H9 (cell line): ENCODE measurements at regions not wholly inside any gene's neighbourhood (a gene's known extent, or its start where the extent isn't known, plus 50 kb on each side); places are given as distances from the start of the nearest gene placed in this dataset.

Experiments
- DNase-seq: peaks from one replicate; pipeline ENCODE4 v3.0.0-alpha.2; 2017
- H2AFZ ChIP-seq: one replicate; pipeline ENCODE4 v1.6.1; 2013; ENCODE audit warnings: mild to moderate bottlenecking, low read length, control low read depth, moderate library complexity
- H2AK5ac ChIP-seq: 2 replicates; pipeline ENCODE4 v1.6.1; 2013; ENCODE audit warnings: low read length, control low read depth, mixed read lengths; ENCODE audit not compliant: insufficient read length
- H2BK120ac ChIP-seq: one replicate; pipeline ENCODE4 v1.6.1; 2013; ENCODE audit warnings: low read depth, mild to moderate bottlenecking, low read length, control low read depth, inconsistent platforms; ENCODE audit not compliant: poor library complexity, severe bottlenecking
- H2BK12ac ChIP-seq: 2 replicates; pipeline ENCODE4 v1.6.1; 2013; ENCODE audit warnings: low read length, control low read depth, mixed read lengths, low read depth; ENCODE audit not compliant: insufficient read length
- H2BK15ac ChIP-seq: 2 replicates; pipeline ENCODE4 v1.6.1; 2013; ENCODE audit warnings: low read depth, low read length, control low read depth
- H2BK20ac ChIP-seq: one replicate; pipeline ENCODE4 v1.6.1; 2013; ENCODE audit warnings: low read depth, mild to moderate bottlenecking, low read length, control low read depth, inconsistent platforms; ENCODE audit not compliant: poor library complexity, severe bottlenecking
- H2BK5ac ChIP-seq: 2 replicates; pipeline ENCODE4 v1.6.1; 2013; ENCODE audit warnings: low read length, control low read depth, mixed read lengths; ENCODE audit not compliant: insufficient read length
- H3K14ac ChIP-seq: 2 replicates; pipeline ENCODE4 v1.6.1; 2013; ENCODE audit warnings: low read length, control low read depth; ENCODE audit not compliant: insufficient read depth
- H3K18ac ChIP-seq: 2 replicates; pipeline ENCODE4 v1.6.1; 2013; ENCODE audit warnings: low read depth, mild to moderate bottlenecking, mixed read lengths, low read length, control low read depth; ENCODE audit not compliant: insufficient read length
- H3K23ac ChIP-seq: 2 replicates; pipeline ENCODE4 v1.6.1; 2013; ENCODE audit warnings: low read length, control low read depth, mixed read lengths, low read depth; ENCODE audit not compliant: insufficient read length
- H3K23me2 ChIP-seq: 2 replicates; pipeline ENCODE4 v1.6.1; 2013; ENCODE audit warnings: low read depth, mild to moderate bottlenecking, mixed read lengths, low read length, control low read depth; ENCODE audit not compliant: insufficient read length, poor library complexity, severe bottlenecking
- H3K27ac ChIP-seq: 2 replicates; pipeline ENCODE4 v1.5.1; 2013; ENCODE audit warnings: low read length, control low read depth, mixed read lengths, low read depth; ENCODE audit not compliant: insufficient read length
- H3K27me3 ChIP-seq: 2 replicates; pipeline ENCODE4 v1.6.1; 2013; ENCODE audit warnings: low read length, control low read depth, inconsistent platforms; ENCODE audit not compliant: insufficient read depth
- H3K4ac ChIP-seq: 2 replicates; pipeline ENCODE4 v1.6.1; 2013; ENCODE audit warnings: low read depth, mild to moderate bottlenecking, control low read depth, inconsistent platforms, low read length, moderate library complexity
- H3K4me1 ChIP-seq: 2 replicates; pipeline ENCODE4 v1.6.1; 2013; ENCODE audit warnings: low read length, control low read depth, inconsistent platforms; ENCODE audit not compliant: insufficient read depth
- H3K4me2 ChIP-seq: 2 replicates; pipeline ENCODE4 v1.6.1; 2013; ENCODE audit warnings: low read length, control low read depth, mixed read lengths; ENCODE audit not compliant: insufficient read length, insufficient read depth
- H3K56ac ChIP-seq: 2 replicates; pipeline ENCODE4 v1.6.1; 2013; ENCODE audit warnings: low read depth, mild to moderate bottlenecking, mixed read lengths, low read length, control low read depth; ENCODE audit not compliant: insufficient read length
- H3K79me1 ChIP-seq: 2 replicates; pipeline ENCODE4 v1.6.1; 2013; ENCODE audit warnings: low read depth, mild to moderate bottlenecking, moderate library complexity, low read length, control low read depth, inconsistent platforms; ENCODE audit not compliant: insufficient read depth, poor library complexity, severe bottlenecking
- H3K79me2 ChIP-seq: 2 replicates; pipeline ENCODE4 v1.6.1; 2013; ENCODE audit warnings: low read length, control low read depth, inconsistent platforms; ENCODE audit not compliant: insufficient read depth
- H3K9ac ChIP-seq: 2 replicates; pipeline ENCODE4 v1.6.1; 2013; ENCODE audit warnings: low read length, control low read depth, mixed read lengths; ENCODE audit not compliant: insufficient read length; ENCODE audit errors: extremely low read depth
- H3K9me3 ChIP-seq: one replicate; pipeline ENCODE4 v1.6.1; 2013; ENCODE audit warnings: low read depth, low read length, inconsistent platforms; ENCODE audit not compliant: control insufficient read depth
- H3T11ph ChIP-seq: one replicate; pipeline ENCODE4 v1.6.1; 2013; ENCODE audit warnings: mild to moderate bottlenecking, low read length, control low read depth, inconsistent platforms
- H4K20me1 ChIP-seq: one replicate; pipeline ENCODE4 v1.6.1; 2013; ENCODE audit not compliant: control insufficient read depth, insufficient read length, insufficient read depth
- H4K5ac ChIP-seq: 2 replicates; pipeline ENCODE4 v1.6.1; 2013; ENCODE audit warnings: low read depth, mild to moderate bottlenecking, mixed read lengths, low read length, control low read depth; ENCODE audit not compliant: insufficient read length
- H4K8ac ChIP-seq: replicated peaks from 2 replicates; pipeline ENCODE4 v1.6.1; 2013; ENCODE audit warnings: low read length, control low read depth, mixed read lengths, low read depth; ENCODE audit not compliant: insufficient read length
- H4K91ac ChIP-seq: 2 replicates; pipeline ENCODE4 v1.6.1; 2013; ENCODE audit warnings: low read depth, mild to moderate bottlenecking, moderate library complexity, mixed read lengths, low read length, control low read depth; ENCODE audit not compliant: insufficient read length
- H3K27ac Mint-ChIP-seq, 3 experiments: 2 replicates in 2 of 3; 3 replicates in 1 of 3; pipeline ENCODE4 v1.8.0; 2020 to 2021; ENCODE audit warnings: mixed read lengths in 3 of 3, mild to moderate bottlenecking in 1 of 3, moderate library complexity in 1 of 3
- H3K27me3 Mint-ChIP-seq: 2 replicates; pipeline ENCODE4 v1.8.0; 2021; ENCODE audit warnings: low read depth, mild to moderate bottlenecking, moderate library complexity, mixed read lengths
- H3K36me3 Mint-ChIP-seq, 3 experiments: 2 replicates in 2 of 3; 3 replicates in 1 of 3; pipeline ENCODE4 v1.8.0; 2020 to 2021; ENCODE audit warnings: low read depth in 3 of 3, mixed read lengths in 3 of 3; ENCODE audit not compliant: insufficient read depth in 1 of 3
- H3K4me1 Mint-ChIP-seq, 2 experiments: 2 replicates each; pipeline ENCODE4 v1.8.0; 2020; ENCODE audit warnings: mixed read lengths in 2 of 2
- H3K4me3 Mint-ChIP-seq, 2 experiments: 2 replicates in 1 of 2; 3 replicates in 1 of 2; pipeline ENCODE4 v1.8.0; 2020 to 2021; ENCODE audit warnings: mild to moderate bottlenecking in 2 of 2, mixed read lengths in 2 of 2, moderate library complexity in 1 of 2
- H3K9me3 Mint-ChIP-seq, 2 experiments: 2 replicates in 1 of 2; 3 replicates in 1 of 2; pipeline ENCODE4 v1.8.0; 2020; ENCODE audit warnings: mild to moderate bottlenecking in 2 of 2, mixed read lengths in 2 of 2, moderate library complexity in 1 of 2
- WGBS: extraction: QIAGEN DNeasy Blood & Tissue Kit; methylation state at CpG from one replicate; pipeline ENCODE4 v1.1.7; 2013; ENCODE audit warnings: missing lambda C conversion rate, low lambda C conversion rate, mixed read lengths; ENCODE audit not compliant: insufficient read length; ENCODE audit errors: extremely low coverage; 5-methylcytosine and 5-hydroxymethylcytosine counted together
- TF ChIP-seq, protein P1 (sequence below): fragments of 200-600 bp; sonication (generic); conservative IDR thresholded peaks from 3 replicates; pipeline ENCODE4 v1.8.0; 2021; ENCODE audit warnings: antibody characterized with exemption, mild to moderate bottlenecking

GRCh38 chr5:78726003-78726402, 77.4 kb upstream of the LHFPL2 start:
- Histone ChIP-seq H3K27me3 (no peaks in the 10 kb centered on the region), H3K79me2 (no peaks in the 10 kb centered on the region), H4K91ac (no peak overlapping the region), H2BK20ac (no peak overlapping the region), H2BK120ac (no peak overlapping the region), H3K79me1 (no peaks in the 10 kb centered on the region), H2BK15ac (no peak overlapping the region), H3K27ac (no peak overlapping the region), H2AK5ac (no peak overlapping the region), H3K4me1 (peaks cover 2% of the 10 kb centered on the region; the same call in 1 of the 2 replicates), H3K18ac (no peak overlapping the region), H2BK5ac (no peak overlapping the region), H4K20me1 (no peaks in the 10 kb centered on the region), H3K23ac (no peak overlapping the region), H3K9ac (no peak overlapping the region), H3K23me2 (no peaks in the 10 kb centered on the region), H2BK12ac (no peak overlapping the region), H4K5ac (no peak overlapping the region), H3K4me2 (no peak overlapping the region), H3T11ph (no peak overlapping the region), H3K56ac (no peak overlapping the region), H3K14ac (no peak overlapping the region), H4K8ac (no peak overlapping the region), H2AFZ (no peak overlapping the region), H3K9me3 (no peaks in the 10 kb centered on the region), H3K4ac (no peak overlapping the region)
- peak overlapping the region in 2 of 3 experiments; percentile 64 to 72; a peak in 2 of 7 replicates for H3K27ac Mint-ChIP-seq
- DNase-seq = no peak
- H3K4me1 Mint-ChIP-seq = peaks cover 23 to 41% of the 10 kb centered on the region in 2 experiments
- no CpG with 5 or more reads among the region's 3 CpGs for WGBS
- peaks cover 0 to 4% of the 10 kb centered on the region in 2 experiments; a peak in 2 of 5 replicates for H3K9me3 Mint-ChIP-seq
- no peak overlapping the region for H3K4me3 Mint-ChIP-seq
- H3K36me3 Mint-ChIP-seq = peaks cover 0 to 9% (median 2%) of the 10 kb centered on the region in 3 experiments; a peak in 3 of 7 replicates
- TF ChIP-seq, protein P1, sequence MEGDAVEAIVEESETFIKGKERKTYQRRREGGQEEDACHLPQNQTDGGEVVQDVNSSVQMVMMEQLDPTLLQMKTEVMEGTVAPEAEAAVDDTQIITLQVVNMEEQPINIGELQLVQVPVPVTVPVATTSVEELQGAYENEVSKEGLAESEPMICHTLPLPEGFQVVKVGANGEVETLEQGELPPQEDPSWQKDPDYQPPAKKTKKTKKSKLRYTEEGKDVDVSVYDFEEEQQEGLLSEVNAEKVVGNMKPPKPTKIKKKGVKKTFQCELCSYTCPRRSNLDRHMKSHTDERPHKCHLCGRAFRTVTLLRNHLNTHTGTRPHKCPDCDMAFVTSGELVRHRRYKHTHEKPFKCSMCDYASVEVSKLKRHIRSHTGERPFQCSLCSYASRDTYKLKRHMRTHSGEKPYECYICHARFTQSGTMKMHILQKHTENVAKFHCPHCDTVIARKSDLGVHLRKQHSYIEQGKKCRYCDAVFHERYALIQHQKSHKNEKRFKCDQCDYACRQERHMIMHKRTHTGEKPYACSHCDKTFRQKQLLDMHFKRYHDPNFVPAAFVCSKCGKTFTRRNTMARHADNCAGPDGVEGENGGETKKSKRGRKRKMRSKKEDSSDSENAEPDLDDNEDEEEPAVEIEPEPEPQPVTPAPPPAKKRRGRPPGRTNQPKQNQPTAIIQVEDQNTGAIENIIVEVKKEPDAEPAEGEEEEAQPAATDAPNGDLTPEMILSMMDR = no peak
- H3K27me3 Mint-ChIP-seq = no peaks in the 10 kb centered on the region
